ENCODE measurements at regions not wholly inside any gene's neighbourhood (a gene's known extent, or its start where the extent isn't known, plus 50 kb on each side); places are given as distances from the start of the nearest gene placed in this dataset.

DNA sequence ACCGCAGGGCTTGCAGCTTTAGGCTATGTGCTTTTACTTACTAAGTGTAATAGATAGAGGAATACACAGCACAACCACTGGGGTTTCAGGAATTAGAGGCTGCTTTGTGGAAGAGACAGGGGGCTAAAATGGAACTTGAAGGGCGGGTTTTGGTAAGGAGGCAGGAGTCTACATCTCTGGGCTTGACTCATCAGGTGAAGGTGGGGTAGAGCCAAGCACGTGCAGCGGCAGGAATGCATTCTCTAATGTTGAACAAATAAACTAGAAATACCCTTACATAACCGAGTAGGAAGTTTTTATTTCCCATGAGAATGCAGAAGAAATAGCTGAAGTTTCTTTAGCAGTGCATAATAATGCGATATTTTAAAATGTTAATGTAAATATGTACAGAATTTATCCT is 673.8 kb upstream of the SALL3 start:
- DNase-seq = no peak

DNA sequence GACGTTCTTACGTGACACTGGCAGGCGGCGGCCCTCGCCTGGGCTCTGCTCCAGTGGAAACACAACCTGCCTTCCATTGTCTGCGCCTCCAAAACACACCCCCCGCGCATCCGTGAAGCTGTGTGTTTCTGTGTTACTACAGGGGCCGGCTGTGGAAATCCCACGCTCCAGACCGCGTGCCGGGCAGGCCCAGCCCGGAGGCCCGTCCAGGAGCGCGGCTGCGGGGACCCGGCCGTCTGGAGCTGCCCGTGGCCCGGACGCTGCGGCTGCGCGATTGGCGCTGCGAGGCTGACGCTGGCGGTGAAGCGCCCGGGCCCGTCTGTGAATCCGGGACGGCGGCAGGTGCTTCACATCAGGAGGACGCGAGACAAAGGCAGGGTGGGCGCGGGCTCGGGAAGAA is 670.3 kb upstream of the SALL3 start:
- DNase-seq = no peak

DNA sequence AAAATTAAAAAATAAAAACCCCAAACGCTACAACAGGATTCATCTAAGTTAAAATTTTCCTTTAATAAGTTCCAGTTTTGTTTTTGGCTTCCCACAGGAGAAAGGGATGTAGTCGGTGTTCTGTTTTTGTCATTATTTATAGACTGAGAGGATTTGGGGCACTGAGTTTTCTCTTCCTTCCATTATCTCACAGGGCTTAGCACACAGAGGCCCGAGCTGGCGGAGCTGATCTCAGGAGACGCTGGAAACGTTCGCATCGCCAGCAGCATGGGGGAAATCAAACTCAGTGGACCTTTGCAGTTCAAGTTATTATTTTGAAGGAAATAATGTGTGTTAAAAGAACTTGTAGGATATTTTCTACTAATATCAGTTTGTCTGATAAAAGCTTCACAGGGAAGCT is 669.7 kb upstream of the SALL3 start:
- no peak for DNase-seq

DNA sequence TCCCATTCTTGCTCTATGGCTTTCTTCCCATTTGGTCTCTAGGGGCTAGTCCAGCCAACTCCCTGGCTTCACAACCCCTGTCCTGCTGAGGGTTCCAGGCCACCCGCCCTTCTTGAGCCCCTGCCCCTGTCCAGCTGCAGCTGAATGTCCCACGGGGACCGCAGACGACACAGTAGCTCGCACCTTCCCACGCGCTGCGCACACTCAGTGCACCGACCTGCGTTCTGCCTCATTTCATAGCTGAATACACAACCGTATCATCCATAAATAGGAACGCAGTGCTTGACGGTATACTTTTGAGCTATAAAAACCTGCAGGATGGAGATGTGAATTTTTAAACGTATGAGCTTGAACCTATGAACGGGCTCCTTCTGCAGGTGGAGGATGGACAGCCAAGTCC is 660.4 kb upstream of the SALL3 start:
- DNase-seq = no peak

DNA sequence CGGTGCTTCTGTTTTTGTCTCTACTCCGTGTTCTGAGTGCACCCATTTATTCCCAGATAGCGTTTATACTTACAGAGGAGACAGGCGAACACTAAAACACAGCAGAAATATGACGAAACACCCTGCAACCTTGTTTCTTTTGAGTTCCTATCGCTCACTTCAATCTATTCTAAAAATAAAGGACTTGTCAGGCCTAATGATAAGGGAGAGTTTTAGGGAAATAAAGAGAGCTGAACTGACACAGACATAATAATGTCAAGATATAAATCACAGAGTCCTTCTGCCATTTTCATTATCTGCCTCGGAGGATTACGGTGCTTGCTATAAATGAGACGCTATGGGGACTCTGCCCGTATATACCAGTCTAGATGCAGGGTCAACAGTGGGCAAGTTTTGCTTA is 659.7 kb upstream of the SALL3 start:
- DNase-seq = no peak

DNA sequence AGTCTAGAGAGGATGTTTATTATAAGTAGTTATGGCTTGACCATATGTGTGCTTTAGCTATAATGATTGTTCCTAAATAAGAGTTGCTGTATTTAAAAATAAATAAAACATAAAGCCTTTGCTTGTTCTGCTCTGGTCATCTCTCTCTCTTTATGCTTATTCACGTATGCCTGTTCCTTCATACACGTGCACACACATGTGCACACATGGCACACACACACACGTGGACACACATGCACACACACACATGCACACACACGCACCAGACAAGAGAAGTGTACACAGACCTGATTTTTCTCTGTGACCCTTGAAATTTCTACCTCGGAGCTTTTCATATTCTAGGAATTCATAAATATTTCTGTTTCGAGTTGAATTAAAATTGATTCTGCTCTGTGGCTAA is 658.2 kb upstream of the SALL3 start:
- no peak for DNase-seq

DNA sequence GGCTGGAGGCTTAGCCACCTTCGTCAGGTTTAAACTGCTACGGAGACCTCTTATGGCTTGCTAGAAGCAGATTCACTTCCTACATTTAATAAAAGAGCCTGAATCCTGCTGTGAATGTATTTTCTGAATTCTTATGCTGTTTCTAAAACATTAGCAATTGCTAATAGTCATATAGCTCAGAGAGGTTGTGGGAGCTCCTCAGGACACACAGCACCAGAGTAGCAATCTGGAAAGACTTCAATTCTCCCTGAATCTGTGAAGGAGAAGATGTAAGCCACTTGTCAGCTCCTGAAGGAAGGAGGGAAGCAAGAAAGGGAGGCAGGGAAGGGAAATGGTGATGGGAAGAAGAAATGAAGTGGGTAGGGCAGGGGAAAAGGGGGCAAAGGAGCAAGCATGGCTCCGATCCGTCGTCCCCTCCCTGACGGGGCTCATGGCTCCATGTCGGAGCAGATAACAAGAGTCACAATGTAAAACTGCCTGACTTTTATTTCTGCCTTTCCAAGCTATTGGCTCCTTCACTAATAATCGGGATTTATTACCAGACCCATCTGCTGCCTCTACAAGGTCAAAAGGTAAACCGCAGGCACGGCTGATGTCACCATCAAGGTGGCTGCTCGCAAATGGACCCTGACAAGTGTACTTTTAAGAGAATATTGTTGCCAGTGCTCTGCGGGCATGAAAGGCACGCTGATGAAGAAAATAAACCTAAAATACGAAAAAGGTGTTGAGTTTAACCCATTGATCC is 656.0 kb upstream of the SALL3 start:
- no peak for DNase-seq

DNA sequence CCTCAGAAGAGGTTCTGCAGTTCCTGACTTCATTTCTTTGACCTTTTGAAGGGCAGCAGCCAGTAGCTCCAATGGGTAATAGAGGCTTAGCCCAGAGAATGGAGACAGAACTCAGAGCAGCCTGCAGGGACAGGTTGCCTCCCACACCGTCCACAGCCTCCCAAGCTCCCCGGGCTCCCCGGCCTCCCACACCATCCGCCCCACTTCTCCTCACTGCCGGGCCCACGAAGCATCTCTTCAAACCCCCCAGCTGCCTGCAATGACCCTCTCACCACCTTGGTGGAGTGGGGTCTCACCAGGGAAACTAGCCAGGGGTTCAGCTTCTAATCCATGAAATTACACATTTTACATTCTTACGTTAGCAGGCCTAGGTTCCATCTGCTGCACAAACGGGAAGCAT is 652.0 kb upstream of the SALL3 start:
- DNase-seq = no peak

DNA sequence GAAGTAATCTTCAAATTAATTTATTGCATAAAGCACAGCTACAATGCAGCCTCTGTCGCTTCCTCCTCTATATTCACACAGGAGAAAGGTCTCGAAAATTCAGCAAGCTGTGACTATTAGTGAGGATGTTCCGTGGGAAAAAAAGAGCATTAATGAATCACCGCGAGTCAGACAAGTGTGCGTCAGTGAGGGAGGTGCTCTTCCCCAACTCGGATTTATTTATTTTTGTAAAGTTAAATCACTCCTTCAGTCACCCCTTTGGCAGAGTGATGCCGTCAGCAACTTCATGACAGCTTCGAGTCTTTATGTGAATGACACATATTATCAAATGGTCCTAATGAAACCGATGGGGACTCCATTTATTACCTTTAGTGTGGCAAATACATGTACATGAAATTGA is 648.9 kb upstream of the SALL3 start:
- no peak for DNase-seq

DNA sequence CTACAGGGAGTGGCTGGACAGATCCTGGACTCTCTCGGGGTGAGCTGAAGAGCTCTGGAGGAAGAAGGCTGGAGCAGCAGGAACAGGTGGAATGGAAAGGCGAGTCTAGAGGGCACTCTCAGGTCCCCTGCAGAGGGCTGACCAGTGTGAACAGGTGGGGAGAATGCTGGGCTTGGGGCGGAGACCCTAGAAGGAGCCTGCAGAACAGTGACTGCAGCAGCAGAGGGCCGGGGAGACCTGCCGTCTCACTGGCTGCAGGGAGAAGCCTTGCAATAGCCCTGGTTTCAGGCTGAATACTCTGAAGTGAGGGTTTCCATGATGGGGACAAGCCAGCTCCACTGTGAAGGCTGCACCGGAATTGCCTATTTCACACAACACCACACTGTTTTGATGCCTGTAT is 626.7 kb upstream of the SALL3 start:
- DNase-seq = no peak

DNA sequence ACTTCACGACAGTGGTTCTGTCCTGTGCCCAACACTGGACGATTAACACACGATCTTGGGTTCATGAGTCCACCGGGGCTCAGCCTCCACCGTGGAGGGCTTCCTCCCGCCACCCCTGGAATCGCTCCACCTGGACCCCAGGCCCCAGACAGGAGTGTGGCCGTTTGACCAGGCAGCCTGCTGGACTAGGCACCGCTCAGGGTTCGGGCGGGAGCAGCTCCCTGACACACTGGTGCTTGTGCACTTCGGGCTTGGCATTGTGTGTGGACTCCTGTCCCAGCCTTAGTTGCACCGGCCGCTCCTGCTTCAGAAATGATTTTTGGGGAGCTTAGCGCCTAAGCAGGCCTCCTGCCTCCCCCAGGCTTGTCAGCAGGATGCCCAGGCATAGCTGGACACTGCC is 617.4 kb upstream of the SALL3 start:
- DNase-seq = no peak

DNA sequence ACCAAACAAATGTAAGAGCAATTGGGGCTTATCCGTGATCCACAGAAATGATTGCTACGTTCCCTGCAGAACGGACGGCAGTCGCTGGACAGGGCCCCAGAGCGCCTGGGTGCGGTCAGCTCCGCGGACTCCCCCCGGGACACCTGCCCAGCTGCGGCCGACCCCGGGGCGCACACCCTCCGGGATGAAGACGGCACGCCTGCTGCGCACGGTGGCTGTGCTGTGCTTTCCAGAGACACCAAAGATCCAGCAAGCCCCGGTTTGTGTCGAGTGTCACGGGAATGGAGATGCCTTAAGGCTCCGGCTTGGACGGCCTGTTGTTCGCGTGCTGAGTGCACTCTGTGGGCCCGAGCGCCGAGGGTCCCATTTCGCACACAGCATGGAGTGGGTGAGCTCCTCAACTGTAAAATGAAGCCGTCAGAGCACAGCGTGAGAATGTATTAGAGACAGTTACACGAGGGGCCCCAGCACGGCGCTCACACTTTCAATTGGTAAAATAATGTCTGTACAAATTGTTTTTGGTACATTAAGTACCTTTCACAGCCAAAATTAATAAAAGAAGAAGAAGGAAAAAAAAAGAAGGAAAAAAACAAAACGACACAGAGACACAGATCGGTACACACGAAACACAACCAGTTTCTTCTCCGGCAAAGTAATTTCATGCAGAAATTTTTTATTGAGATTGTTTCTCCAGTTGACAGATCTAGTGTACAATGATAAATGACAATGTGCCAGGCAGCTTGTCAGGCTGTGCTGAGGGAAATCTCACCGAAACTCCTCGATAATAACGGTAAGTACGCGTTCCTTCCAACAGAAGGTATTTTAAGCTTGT is 615.8 kb upstream of the SALL3 start:
- no peak for DNase-seq

DNA sequence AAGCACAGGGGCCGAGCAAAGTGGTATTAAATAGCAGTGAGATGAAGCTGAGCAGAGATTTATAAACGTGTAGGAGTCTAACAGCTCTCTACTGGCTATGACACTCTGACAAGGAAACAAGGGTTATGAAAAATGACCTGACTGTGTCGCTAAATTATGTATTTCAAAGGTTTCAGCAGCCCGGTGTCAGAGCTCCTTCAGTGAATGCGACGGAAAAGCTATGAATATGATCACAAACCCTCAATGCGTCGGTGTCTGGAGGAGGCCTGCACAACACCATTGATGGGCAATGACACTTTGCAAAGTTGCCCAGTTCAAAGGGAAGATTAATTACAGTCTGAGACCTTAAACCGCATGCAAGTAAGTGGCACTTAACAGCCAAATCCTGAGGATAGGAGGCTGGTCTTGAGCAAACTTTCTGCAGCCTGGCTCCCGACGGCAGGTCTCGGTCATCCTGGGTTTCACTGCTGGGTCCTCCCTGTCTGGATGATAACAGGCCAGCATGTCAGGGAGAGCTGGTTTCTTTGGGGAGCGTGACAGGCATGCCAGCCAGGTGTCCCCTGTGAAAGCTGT is 615.1 kb upstream of the SALL3 start:
- no peak for DNase-seq

DNA sequence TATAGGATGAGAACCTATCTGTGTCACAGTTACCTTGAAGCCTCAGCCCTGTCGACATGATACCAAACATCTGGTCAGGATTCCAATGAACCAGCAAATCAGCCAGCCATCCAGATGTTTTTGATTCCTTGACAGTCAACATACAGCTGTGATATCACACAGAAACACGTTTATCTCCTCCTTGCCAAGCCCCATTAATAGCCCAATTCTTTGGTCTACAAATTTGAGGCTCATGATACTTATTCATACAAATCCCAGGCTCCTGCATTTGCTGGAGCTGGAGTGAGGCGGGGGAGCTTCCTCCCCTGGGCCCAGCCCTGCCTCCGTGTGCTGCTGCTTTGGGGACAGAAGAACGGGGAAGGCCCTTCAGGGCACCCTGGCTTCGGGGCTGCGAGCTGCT is 611.6 kb upstream of the SALL3 start:
- no peak for DNase-seq

DNA sequence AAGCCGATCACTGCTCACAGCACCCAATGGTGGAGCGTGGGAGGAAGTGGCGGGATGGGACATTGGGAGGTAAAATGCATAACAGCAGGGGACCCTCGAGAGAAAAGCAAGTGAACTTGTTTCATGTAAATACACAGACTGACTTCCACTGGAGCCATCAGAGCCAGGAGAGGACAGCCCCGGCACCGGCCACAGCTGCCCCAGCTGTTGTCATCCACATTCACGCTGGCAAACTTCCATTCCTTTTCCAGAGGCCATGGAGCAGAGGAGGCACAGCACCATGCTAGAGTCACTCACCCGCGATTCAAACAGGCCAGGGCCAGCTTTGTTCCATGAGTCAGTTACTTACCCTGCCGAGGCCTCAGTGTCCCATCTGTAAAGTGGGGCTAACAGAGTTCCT is 610.9 kb upstream of the SALL3 start:
- DNase-seq = no peak

DNA sequence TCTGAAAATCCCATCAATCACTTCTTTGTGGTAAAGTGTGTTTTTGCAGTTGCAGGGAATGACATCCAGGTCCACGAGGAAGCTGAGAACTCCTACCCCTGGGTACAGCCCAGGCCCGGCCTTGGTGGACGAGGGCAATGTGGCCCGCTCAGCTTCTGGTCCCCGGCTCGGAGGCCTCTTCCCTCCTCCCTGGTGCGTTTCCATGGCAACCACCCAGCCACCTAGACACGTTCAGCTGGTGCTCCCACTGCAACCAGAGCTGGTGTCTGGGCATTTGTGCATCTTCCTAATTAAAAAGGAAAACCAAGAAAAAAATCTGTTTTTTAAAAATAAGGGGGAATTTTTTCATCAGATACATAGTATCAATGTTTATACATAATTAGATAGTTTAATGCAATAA is 603.6 kb upstream of the SALL3 start:
- no peak for DNase-seq

DNA sequence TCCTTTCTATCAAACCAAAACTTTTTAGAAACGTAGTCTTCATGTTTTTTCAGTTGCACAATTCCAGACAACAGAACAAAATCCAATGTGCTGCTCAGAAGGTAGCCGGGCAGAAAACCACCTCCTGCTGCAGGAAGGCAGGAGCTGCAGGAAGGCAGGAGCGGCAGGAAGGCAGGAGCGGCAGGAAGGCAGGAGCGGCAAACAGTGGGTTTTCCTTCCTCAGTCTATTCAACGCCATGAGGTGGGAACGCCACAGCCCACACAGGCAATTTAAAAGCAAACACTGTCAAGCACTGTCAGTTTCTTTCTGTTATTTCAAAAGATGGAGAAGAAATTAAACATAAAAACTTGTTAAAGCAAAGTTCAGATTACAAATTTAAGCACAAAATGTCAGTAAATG is 601.2 kb upstream of the SALL3 start:
- no peak for DNase-seq

DNA sequence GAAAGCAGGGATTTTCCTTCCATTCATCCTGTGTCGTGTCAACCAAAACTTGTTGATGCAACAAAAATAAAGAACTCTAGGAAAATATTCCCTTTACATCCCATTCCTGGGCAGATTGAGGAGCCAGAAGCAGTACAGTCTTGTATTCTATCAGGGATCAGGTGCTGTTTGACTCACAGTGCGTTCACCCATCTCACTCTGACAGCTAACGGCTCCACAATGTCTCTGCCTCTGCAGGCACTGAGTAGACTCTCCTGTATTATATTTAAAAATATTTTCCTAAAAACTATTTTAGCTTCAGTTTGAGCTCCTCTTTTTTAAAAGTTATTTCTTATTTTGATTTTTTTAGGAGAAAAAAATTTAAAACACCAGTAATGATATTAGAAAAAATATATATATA is 600.6 kb upstream of the SALL3 start:
- DNase-seq = no peak

DNA sequence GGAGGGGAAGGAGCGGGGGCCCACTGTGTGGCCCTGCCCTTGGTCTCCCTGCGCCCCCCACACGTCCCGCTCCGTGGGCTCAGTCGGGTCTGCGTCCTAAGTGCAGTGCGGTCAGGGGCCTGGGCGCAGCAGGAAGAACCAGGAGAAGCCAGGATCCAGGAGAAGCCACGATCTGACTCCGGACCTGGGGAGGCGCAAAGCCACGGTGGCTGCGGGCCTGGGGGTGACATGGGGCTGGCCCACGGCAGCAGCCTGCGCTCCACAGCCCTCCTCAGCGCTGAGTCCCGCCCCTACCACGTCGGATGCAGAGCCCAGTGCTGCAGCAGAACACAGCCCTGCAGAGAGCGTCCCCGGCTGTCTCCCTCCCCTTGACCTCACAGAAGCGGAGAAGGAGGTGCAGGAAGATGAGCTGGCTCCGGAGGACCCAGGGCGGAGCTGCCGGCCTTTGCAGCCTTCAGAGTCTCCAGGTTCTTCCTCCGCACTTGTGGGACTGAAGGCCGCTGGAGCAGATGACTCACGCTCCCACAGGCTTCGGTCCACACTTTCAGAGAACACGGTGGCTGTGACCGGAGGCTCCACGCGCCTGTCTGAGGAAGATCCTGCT is 589.2 kb upstream of the SALL3 start:
- no peak for DNase-seq

DNA sequence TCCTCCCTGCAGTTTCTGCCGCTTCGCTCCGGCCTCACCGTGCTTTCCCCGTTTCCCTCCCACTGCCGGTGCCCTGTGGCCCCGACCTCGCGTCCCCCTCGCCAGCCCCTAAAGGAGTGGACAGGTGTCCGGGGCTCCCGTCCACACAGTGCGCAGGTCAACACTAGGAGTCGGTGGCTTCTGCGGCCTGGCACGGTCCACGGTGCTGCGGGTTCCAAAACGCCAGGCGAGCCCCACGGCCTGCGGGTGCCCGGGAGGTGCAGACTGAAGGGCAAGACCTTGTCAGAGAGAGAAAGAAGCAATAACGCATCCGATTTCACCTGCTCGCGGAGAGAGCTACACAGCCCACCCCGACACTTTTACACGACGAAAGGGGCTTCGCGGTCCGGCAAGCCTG is 588.7 kb upstream of the SALL3 start:
- DNase-seq = no peak

DNA sequence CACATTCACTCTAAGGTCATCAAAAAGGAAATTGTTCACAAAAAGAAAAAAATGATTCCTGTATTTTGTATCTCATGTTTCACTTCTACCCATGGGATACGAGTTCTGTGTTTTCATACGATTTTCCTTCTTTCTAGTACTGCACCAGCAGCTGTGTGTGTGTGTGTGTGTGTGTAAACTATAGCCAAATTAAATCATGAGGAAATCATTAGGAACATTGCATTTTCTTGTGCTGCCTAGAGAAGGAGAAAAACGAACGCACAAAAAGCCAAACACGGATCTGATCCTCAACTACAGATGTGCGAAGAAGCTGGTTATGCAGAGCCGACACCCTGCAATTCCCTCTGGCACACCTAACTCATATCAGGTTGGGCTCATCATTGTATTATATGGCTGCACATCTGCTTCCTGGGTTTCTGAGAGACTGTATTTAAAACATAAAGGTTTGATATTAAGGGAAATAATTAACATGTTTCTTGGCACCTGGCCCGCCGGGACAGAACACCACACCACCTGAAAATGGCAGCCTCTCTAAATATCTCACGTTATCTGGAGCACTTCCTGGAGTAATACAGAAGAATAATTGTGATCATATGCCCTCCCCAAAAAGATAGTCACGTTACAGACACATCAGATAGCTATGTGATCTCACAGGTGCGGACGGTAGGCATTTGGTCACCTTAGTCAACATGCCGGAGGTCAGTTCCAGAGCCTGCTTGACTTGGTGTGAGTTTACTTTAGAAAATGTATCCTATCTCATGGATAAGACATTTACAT is 586.3 kb upstream of the SALL3 start:
- DNase-seq = no peak

DNA sequence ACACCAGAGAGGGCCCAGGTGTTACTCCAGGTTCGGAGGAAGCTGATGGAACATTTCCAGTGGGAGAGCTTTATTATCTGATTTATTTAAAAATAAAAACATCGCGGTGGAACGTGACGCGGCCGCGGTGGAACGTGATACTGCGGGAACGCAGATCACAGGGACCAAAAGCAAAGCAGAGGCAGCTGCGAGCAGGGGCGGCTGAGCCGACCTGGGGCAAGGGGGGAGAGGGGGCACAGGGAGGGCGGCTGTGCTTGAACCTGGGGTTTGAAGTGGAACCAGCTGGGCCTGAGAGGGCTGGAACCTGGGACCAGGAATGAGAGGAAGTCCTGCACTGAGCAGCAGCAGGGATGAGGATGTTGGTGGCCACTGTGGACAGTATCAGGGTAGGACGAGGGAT is 583.5 kb upstream of the SALL3 start:
- no peak for DNase-seq

DNA sequence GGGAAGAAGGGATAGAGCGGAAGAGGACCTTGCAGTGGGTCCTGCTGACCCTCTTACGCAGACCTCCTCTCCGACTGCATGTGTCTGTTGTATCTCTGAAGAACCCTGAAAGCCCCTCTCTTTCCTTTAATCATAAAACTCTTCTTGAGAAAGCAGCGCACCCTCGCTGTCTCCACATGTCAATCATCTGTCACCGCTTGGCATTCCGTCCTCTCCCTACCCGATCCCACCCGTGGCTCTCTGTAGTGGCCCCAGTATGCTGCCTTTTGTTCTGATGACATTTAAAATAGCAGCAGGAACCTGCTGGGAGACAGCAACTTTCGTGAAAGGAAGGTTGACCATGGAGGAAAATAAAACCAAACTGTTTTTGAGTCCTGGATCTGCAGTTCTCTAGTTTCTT is 582.9 kb upstream of the SALL3 start:
- DNase-seq = no peak

Data from activated CD4-positive, alpha-beta T cell treated with anti-CD3 and anti-CD28 coated beads for 48 hours (primary cell).